Adrenal gland (tissue), 5 donors: ENCODE measurements at regions not wholly inside any gene's neighbourhood (a gene's known extent, or its start where the extent isn't known, plus 50 kb on each side); places are given as distances from the start of the nearest gene placed in this dataset.

Experiments used
- POLR2A ChIP-seq, 2 donors: fragments of 450-650 bp; IDR thresholded peaks; one replicate each; pipeline ENCODE4 v1.6.1; 2017; ENCODE audit warnings: antibody characterized with exemption in 2 of 2, mild to moderate bottlenecking in 2 of 2, moderate library complexity in 1 of 2
- TF ChIP-seq, protein P1 (sequence below), 6 experiments: fragments of 450-650 bp in 4 of 6; fragments of 200-600 bp in 2 of 6; sonication (generic) in 1 of 6; IDR thresholded peaks; 1 replicate in 5 of 6; 2 replicates in 1 of 6; pipeline versions ENCODE4 v1.5.1 to v1.8.0; 2016 to 2021; ENCODE audit warnings: antibody characterized with exemption in 6 of 6, mild to moderate bottlenecking in 2 of 6, moderate library complexity in 1 of 6
- donor health status: DM: no; HTN: no; CAD: no.

DNA sequence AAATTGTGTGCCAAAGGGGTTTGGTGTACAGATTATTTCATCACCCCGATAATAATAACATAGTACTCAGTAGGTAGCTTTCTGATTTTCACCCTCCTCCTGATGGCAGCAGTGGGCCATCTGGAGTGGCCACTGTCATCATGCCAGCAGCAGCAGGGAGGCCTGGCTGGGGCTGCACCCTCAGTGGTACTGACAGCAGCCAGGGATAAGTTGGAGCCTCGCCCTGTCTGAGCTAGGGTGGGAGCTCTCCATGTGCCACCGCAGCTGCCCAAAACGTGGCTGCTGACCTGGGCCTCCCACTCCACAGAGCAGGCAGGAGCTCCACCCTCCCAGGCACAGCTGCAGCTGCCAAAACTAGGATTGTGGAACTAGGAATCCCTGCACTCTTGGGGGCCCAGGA, 700.8 kb upstream of the KCND2 start:
- TF ChIP-seq, protein P1, sequence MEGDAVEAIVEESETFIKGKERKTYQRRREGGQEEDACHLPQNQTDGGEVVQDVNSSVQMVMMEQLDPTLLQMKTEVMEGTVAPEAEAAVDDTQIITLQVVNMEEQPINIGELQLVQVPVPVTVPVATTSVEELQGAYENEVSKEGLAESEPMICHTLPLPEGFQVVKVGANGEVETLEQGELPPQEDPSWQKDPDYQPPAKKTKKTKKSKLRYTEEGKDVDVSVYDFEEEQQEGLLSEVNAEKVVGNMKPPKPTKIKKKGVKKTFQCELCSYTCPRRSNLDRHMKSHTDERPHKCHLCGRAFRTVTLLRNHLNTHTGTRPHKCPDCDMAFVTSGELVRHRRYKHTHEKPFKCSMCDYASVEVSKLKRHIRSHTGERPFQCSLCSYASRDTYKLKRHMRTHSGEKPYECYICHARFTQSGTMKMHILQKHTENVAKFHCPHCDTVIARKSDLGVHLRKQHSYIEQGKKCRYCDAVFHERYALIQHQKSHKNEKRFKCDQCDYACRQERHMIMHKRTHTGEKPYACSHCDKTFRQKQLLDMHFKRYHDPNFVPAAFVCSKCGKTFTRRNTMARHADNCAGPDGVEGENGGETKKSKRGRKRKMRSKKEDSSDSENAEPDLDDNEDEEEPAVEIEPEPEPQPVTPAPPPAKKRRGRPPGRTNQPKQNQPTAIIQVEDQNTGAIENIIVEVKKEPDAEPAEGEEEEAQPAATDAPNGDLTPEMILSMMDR (IDR thresholded peaks at IDR 0.05): no peak
- no peak for TF ChIP-seq POLR2A (IDR thresholded peaks at IDR 0.05)
